Neuronal stem cell (in vitro differentiated cells): ENCODE measurements at regions not wholly inside any gene's neighbourhood (a gene's known extent, or its start where the extent isn't known, plus 50 kb on each side); places are given as distances from the start of the nearest gene placed in this dataset.

Experiments
- DNase-seq: peaks from one replicate; pipeline ENCODE4 v3.0.0-alpha.2; 2013; ENCODE audit warnings: low spot score
- H2AFZ ChIP-seq: one replicate; pipeline ENCODE4 v1.6.1; 2013; ENCODE audit warnings: mild to moderate bottlenecking, low read length, inconsistent platforms
- H2AK5ac ChIP-seq: 2 replicates; pipeline ENCODE4 v1.6.1; 2013; ENCODE audit warnings: low read depth, mild to moderate bottlenecking, inconsistent platforms, low read length, moderate library complexity, mixed read lengths
- H2BK120ac ChIP-seq: 2 replicates; pipeline ENCODE4 v1.6.1; 2013; ENCODE audit warnings: low read depth, mild to moderate bottlenecking, inconsistent platforms, low read length, moderate library complexity, mixed read lengths
- H2BK12ac ChIP-seq: one replicate; pipeline ENCODE4 v1.6.1; 2013; ENCODE audit warnings: low read length, inconsistent platforms
- H2BK15ac ChIP-seq: 2 replicates; pipeline ENCODE4 v1.6.1; 2013; ENCODE audit warnings: mild to moderate bottlenecking, low read length, inconsistent platforms, mixed read lengths
- H2BK5ac ChIP-seq: one replicate; pipeline ENCODE4 v1.6.1; 2013; ENCODE audit warnings: inconsistent platforms, mild to moderate bottlenecking, low read length, moderate library complexity
- H3K14ac ChIP-seq: one replicate; pipeline ENCODE4 v1.6.1; 2013; ENCODE audit warnings: low read length, inconsistent platforms
- H3K18ac ChIP-seq: 2 replicates; pipeline ENCODE4 v1.6.1; 2013; ENCODE audit warnings: low read length, inconsistent platforms
- H3K23ac ChIP-seq: 2 replicates; pipeline ENCODE4 v1.6.1; 2013; ENCODE audit warnings: low read depth, mild to moderate bottlenecking, mixed read lengths, low read length, inconsistent platforms; ENCODE audit not compliant: poor library complexity
- H3K27ac ChIP-seq: replicated peaks from 3 replicates; pipeline ENCODE4 v1.5.1; 2013; ENCODE audit warnings: low read length, inconsistent platforms
- H3K27me3 ChIP-seq, 3 experiments: 2 replicates each; pipeline ENCODE4 v1.6.1; 2013; ENCODE audit warnings: low read length in 3 of 3, mild to moderate bottlenecking in 2 of 3, inconsistent platforms in 1 of 3, low read depth in 1 of 3, mixed read lengths in 1 of 3, moderate library complexity in 1 of 3; ENCODE audit not compliant: control insufficient read depth in 3 of 3, insufficient read depth in 3 of 3
- H3K36me3 ChIP-seq, 2 donors: replicated peaks in 1 of 2; 2 replicates each; pipeline ENCODE4 v1.6.1; 2013; ENCODE audit warnings: low read length in 2 of 2; ENCODE audit not compliant: control insufficient read depth in 2 of 2, insufficient read depth in 2 of 2
- H3K4ac ChIP-seq: 2 replicates; pipeline ENCODE4 v1.6.1; 2013; ENCODE audit warnings: inconsistent platforms, mild to moderate bottlenecking, low read length, moderate library complexity
- H3K4me1 ChIP-seq, 2 donors: 1 replicate in 1 of 2; 2 replicates in 1 of 2; pipeline ENCODE4 v1.6.1; 2013; ENCODE audit warnings: low read length in 2 of 2, low read depth in 1 of 2; ENCODE audit not compliant: control insufficient read depth in 2 of 2, insufficient read depth in 1 of 2
- H3K4me2 ChIP-seq: one replicate; pipeline ENCODE4 v1.6.1; 2013; ENCODE audit warnings: mild to moderate bottlenecking, low read length, inconsistent platforms; ENCODE audit not compliant: insufficient read depth, poor library complexity, severe bottlenecking
- H3K4me3 ChIP-seq, 2 donors: 2 replicates each; pipeline ENCODE4 v1.5.1; 2013; ENCODE audit warnings: low read length in 2 of 2, mild to moderate bottlenecking in 2 of 2, inconsistent platforms in 1 of 2, moderate library complexity in 1 of 2
- H3K79me1 ChIP-seq: one replicate; pipeline ENCODE4 v1.6.1; 2013; ENCODE audit warnings: low read depth, mild to moderate bottlenecking, inconsistent platforms, low read length, moderate library complexity
- H3K9ac ChIP-seq: one replicate; pipeline ENCODE4 v1.6.1; 2013; ENCODE audit warnings: mild to moderate bottlenecking, low read depth, low read length, inconsistent platforms; ENCODE audit not compliant: poor library complexity
- H3K9me3 ChIP-seq, 2 donors: replicated peaks in 1 of 2; 2 replicates each; pipeline versions ENCODE3 to v1.6.1; 2013; ENCODE audit warnings: low read length in 2 of 2, mild to moderate bottlenecking in 2 of 2, inconsistent platforms in 1 of 2, low read depth in 1 of 2, mixed read lengths in 1 of 2, moderate library complexity in 1 of 2; ENCODE audit not compliant: control insufficient read depth in 2 of 2, insufficient read depth in 1 of 2
- H4K8ac ChIP-seq: one replicate; pipeline ENCODE4 v1.6.1; 2013; ENCODE audit warnings: low read depth, mild to moderate bottlenecking, inconsistent platforms, low read length, moderate library complexity
- H4K91ac ChIP-seq: one replicate; pipeline ENCODE4 v1.6.1; 2013; ENCODE audit warnings: low read length, low read depth, mild to moderate bottlenecking, inconsistent platforms; ENCODE audit not compliant: poor library complexity
- WGBS, 2 donors: extraction: QIAGEN DNeasy Blood & Tissue Kit; methylation state at CpG; one replicate each; pipeline ENCODE4 v1.1.7; 2013; ENCODE audit warnings: missing lambda C conversion rate in 2 of 2, mixed read lengths in 1 of 2; ENCODE audit not compliant: insufficient read length in 2 of 2, insufficient replicate concordance in 1 of 2; ENCODE audit errors: extremely low coverage in 2 of 2; 5-methylcytosine and 5-hydroxymethylcytosine counted together

- WGBS, 2 donors = no CpG with 5 or more reads among the region's 5 CpGs
- no peak overlapping the region for H2BK12ac ChIP-seq
- H3K27ac ChIP-seq = no peak overlapping the region
Measured at GRCh38 chr14:38309522-38310277, 53.8 kb upstream of the CLEC14A start.

More at GRCh38 chr14:38309522-38310277, 53.8 kb upstream of the CLEC14A start:
- no peaks in the 10 kb centered on the region for H3K27me3 ChIP-seq
- H2BK120ac ChIP-seq = no peak overlapping the region
- no peak overlapping the region for H3K18ac ChIP-seq
- H3K4ac ChIP-seq = no peak overlapping the region
- H3K9ac ChIP-seq = no peak overlapping the region
- H2BK5ac ChIP-seq = no peak overlapping the region
- H2AK5ac ChIP-seq = no peak overlapping the region
- H3K79me1 ChIP-seq = no peaks in the 10 kb centered on the region
- DNase-seq = no peak
- H4K91ac ChIP-seq = no peak overlapping the region
- H3K4me1 ChIP-seq = no peaks in the 10 kb centered on the region
- no peaks in the 10 kb centered on the region for H3K36me3 ChIP-seq
- no peak overlapping the region for H2AFZ ChIP-seq
- H3K4me3 ChIP-seq = no peak overlapping the region
- H3K23ac ChIP-seq = no peak overlapping the region
- no peaks in the 10 kb centered on the region for H3K9me3 ChIP-seq
- no peak overlapping the region for H2BK15ac ChIP-seq
- H4K8ac ChIP-seq = no peak overlapping the region
- H3K4me2 ChIP-seq = no peak overlapping the region
- H3K14ac ChIP-seq = no peak overlapping the region
